ENCODE measurements at regions not wholly inside any gene's neighbourhood (a gene's known extent, or its start where the extent isn't known, plus 50 kb on each side); places are given as distances from the start of the nearest gene placed in this dataset.

DNA sequence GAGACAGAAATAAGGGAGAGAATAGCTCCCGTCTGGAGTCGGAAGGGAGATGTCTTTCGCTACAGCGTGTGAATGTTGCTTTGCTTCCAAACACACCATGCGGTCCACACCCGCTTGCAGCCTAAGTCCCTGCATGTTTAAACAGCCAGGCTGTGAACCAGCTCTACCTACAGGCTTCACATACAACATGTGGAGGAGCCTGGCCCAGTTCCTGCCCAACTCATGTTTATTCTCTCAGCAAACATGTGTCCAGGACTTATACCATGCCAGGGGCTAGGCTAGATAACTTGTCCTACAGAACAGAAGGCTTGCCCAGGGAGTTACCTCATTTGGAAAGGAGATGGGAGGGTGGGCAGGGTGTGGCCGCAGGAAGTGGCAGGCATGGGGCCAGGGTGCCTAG is 181.5 kb downstream of the FOXO1 start:
- peak in 1 of 2 donors; percentile 9 for ATAC-seq
- intact Hi-C loops (cut with DNase I), result loop anchor here in 1 of 2 donors (10.0 kb wide), 1 partner anchor 180 kb away; the partner anchor contains the start of gene FOXO1

GRCh38 chr13:40485611-40486517 is 180.6 kb downstream of the FOXO1 start:
- intact Hi-C loops (cut with DNase I), result loop anchor here in 1 of 2 donors (10.0 kb wide), 1 partner anchor 179 kb away; the partner anchor contains the start of gene FOXO1
- DNase-seq (no peak), ATAC-seq (peak; percentile 36 to 41)

More for the DNA sequence above, 181.5 kb downstream of the FOXO1 start:
- no peak for DNase-seq

DNA sequence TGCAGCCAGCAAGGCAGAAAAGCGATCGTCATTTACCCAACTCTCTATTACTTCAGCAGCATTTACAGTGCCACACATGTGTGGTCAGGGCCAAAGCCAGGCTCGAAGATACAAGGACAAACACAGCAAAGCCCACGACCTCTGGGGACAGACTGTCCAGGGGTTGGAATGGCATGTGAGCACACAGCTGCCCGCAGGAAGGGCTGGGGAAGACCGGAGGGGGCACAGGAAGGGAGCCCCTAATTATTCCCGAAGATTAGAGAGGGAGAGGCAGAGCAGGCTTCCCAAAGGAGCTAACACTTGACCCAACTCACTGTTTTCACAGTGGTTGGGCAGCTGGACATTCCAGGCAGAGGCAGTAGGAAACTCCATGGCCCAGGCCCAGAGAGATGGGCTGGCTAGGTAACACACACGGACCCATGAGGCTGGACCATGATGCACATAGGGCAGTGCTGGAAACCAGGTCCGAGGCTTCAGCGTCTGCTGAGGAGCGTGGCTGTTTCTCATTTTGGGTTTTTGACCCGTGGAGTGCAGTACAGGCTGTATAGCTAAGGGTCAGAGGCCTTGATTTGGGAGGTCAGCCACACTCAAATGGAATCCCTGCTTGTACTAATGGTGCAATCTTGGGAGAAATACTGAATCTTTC is 179.8 kb downstream of the FOXO1 start:
- DNase-seq (no peak), ATAC-seq (no peak)
- intact Hi-C loops (cut with DNase I), result loop anchor here in 1 of 2 donors (10.0 kb wide), 1 partner anchor 178 kb away; the partner anchor contains the start of gene FOXO1

- no peak for ATAC-seq
- no peak for DNase-seq
- intact Hi-C loops (cut with DNase I), result loop anchor here in 1 of 2 donors (10.0 kb wide), 1 partner anchor 176 kb away; the partner anchor contains the start of gene FOXO1
These were observed 177.5 kb downstream of the FOXO1 start for GRCh38 chr13:40488869-40489391.

GRCh38 chr13:40490086-40490758 is 176.2 kb downstream of the FOXO1 start:
- intact Hi-C loops (cut with DNase I), result loop anchor here in 1 of 2 donors (10.0 kb wide), 1 partner anchor 175 kb away; the partner anchor contains the start of gene FOXO1
- DNase-seq (no peak), ATAC-seq (no peak)

- ATAC-seq (peak; percentile 83 to 90), DNase-seq (peak; percentile 74)
- intact Hi-C loops (cut with DNase I), result loop anchor here in 1 of 2 donors (10.0 kb wide), 1 partner anchor 172 kb away; the partner anchor contains the start of gene FOXO1
These were observed 173.9 kb downstream of the FOXO1 start for GRCh38 chr13:40492511-40492910.

DNA sequence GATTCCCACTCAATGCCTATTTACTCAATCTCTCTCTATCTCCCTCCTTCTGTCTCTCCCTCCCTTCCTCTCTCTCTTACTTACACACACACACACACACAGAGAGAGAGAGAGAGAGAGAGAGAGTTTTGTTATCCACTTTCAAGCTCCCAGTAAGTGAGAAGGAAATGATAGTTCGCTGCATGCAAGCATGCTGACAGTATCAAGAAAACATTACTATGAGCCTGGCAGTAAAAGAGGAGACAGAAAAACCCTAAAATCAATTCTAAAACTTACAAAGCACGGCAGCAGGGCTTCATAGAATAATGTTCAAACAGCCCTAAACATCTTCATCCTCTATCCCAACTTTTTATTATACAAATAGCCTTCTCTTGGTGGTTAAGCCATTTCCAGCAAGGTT is 171.9 kb downstream of the FOXO1 start:
- DNase-seq (no peak), ATAC-seq (peak in 1 of 2 donors; percentile 46)
- intact Hi-C loops (cut with DNase I), result loop anchor here in 1 of 2 donors (10.0 kb wide), 1 partner anchor 170 kb away; the partner anchor contains the start of gene FOXO1

GRCh38 chr13:40494946-40495620 is 171.4 kb downstream of the FOXO1 start:
- DNase-seq (no peak), ATAC-seq (no peak)
- intact Hi-C loops (cut with DNase I), result loop anchor here in 1 of 2 donors (10.0 kb wide), 1 partner anchor 170 kb away; the partner anchor contains the start of gene FOXO1

- ATAC-seq (no peak), DNase-seq (no peak)
- intact Hi-C loops (cut with DNase I), result loop anchor here in 1 of 2 donors (10.0 kb wide), 1 partner anchor 169 kb away; the partner anchor contains the start of gene FOXO1
These were observed 170.8 kb downstream of the FOXO1 start for GRCh38 chr13:40495621-40496001.

DNA sequence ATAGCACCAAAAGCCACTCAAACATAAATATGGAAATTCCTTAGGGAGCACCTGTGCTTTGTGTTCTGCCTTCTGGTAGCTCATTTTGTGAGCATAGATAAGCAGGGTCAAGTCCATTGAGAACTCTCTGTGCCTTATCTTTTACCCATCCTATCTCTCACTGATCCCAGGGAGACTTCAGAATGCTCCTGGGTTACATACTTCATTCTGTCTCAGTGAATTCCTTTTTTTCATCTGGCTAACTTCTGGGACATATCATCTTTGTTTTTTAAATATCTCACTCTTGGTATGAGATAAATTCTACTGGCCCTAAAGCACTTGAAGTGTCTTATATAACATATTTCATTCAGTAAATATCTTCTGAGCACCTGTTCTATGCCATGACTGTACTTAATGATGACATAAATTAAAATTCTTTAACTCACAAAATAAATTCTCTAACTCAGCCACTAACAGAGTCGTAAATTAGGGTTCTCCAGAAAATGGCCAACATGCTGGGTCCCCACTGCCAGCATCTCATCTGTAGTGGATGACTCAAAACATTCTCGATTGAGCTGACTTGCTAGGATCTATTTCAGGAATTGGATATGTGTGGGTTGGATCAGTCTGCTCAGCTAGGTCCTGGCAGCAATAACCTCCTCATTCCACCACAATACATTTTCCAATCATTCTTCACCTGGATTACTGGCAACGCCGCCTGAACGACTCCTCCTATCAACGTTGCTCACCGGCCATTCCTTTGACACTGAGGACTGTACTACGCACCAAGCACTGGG is 170.2 kb downstream of the FOXO1 start:
- DNase-seq (no peak), ATAC-seq (no peak)
- intact Hi-C loops (cut with DNase I), result loop anchor here in 1 of 2 donors (10.0 kb wide), 1 partner anchor 169 kb away; the partner anchor contains the start of gene FOXO1

GRCh38 chr13:40498461-40498860 is 168.0 kb downstream of the FOXO1 start:
- intact Hi-C loops (cut with DNase I), result loop anchor here in 1 of 2 donors (10.0 kb wide), 1 partner anchor 166 kb away; the partner anchor contains the start of gene FOXO1
- DNase-seq (no peak), ATAC-seq (no peak)

DNA sequence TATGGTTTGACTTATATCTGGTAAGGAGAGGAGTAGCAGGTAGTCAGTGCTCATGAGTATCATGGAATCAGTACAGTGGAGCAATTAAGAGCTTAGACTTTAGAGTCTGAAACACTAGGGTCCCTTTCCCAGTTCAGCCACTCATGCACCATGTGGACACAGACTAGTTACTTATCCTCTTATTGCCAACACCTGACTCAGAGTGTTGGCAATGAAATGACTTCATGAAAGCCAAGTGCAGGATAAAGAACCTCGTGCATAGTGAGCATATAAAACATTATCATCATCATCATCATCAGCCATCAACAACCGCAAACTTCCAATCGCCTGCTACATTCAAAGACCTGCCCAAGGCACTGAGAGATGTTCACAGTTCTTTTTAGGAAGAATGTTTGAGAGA is 164.2 kb downstream of the FOXO1 start:
- intact Hi-C loops (cut with DNase I), result no loop called here
- ATAC-seq (peak in 1 of 2 donors; percentile 43), DNase-seq (no peak)

DNA sequence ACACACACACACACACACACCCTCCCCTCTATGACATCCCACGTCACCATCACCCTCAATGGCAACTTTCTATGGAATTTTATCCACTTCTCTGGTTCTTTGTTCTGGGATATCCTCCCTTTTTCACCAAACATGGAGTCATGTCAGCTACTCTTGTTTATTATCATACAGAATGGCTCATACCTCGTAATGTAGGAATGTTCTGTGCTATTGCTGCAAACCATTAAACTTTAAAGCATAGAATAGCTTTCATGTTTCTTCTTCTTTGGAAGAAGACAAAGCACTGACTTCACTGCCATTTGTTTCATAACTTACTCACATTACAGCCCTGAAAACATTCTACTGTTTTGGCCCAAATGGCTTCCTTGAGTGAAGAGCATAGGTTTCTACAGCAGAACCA is 163.4 kb downstream of the FOXO1 start:
- DNase-seq (no peak), ATAC-seq (no peak)
- intact Hi-C loops (cut with DNase I), result no loop called here

- peak; percentile 70 to 85 for ATAC-seq
- peak; percentile 65 for DNase-seq
- intact Hi-C loops (cut with DNase I), result no loop called here
These were observed 162.4 kb downstream of the FOXO1 start for GRCh38 chr13:40503966-40504591.

- DNase-seq (no peak), ATAC-seq (no peak)
- intact Hi-C loops (cut with DNase I), result no loop called here
These were observed 161.8 kb downstream of the FOXO1 start for GRCh38 chr13:40504641-40505040.

DNA sequence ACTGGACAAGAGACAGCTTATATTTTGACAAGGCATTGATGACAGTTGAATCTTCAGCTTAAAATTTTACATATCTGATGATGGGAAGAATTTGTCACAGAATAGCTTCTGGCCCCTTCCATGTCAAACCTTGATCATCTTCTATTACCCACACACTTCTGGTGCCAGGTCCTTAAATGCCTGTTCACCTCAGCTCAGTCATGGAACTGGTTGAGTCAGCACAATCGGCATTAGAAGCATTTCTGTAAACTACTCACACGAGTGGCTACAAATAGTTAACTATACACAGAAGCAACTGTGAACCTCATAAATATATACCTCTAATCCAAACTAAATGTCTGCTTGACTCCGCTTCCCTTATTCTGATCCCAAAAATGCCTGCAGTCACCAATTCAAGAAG is 161.2 kb downstream of the FOXO1 start:
- DNase-seq (no peak), ATAC-seq (no peak)
- intact Hi-C loops (cut with DNase I), result no loop called here

Measured in left cardiac atrium (tissue), 4 donors.